ENCODE measurements at regions not wholly inside any gene's neighbourhood (a gene's known extent, or its start where the extent isn't known, plus 50 kb on each side); places are given as distances from the start of the nearest gene placed in this dataset.
"Not testable (repeated sequence)": the region's sequence is repeated elsewhere in the genome, so short reads cannot be mapped to it uniquely, and the experiment has no call there.

GRCh38 chr6:8175046-8175777, 72.9 kb upstream of the EEF1E1 start:
- no peak for DNase-seq

- no peak for DNase-seq
These were observed 72.2 kb upstream of the EEF1E1 start for GRCh38 chr6:8174571-8174970.

- DNase-seq: no peak
These were observed 70.2 kb upstream of the EEF1E1 start for GRCh38 chr6:8172530-8172929.

DNA sequence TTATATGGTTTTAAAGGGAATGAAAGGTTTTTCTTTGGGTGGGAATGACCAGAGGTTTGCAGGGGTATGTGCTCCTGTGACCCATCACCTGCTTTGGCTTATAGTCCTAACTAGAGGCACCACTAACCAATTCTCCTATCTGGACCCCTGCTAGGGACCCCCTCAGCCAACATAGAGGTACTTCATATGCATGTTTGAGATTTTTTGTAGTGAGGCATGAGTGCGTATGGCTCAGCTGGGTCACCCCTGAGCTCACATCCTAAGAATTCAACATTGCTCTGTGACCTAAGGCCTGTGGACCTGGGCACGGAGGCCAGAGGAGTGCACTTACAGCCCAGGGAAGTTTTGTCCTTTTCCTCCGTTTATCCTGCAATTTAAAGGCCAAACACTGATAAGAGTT, 68.4 kb upstream of the EEF1E1 start:
- DNase-seq: no peak

DNA sequence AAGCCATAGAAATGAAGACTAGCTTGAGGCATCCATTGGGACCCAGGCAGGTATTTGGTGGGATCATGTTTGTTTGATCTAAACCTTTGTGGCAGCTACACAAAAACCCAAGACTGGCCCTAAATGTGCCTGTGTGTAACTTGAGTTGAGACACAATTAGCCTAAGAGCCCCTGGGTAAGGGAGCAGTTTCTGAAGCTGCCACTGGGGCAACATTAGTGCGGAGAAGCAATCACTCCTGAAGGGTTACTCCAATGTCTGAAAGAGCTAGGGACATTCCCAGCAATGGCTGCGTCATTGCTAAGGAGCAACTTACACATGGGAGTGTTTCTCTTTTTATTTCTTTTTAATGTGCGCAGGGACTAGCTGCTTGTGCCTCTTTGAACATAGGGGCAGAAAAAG, 67.9 kb upstream of the EEF1E1 start:
- DNase-seq: no peak

DNA sequence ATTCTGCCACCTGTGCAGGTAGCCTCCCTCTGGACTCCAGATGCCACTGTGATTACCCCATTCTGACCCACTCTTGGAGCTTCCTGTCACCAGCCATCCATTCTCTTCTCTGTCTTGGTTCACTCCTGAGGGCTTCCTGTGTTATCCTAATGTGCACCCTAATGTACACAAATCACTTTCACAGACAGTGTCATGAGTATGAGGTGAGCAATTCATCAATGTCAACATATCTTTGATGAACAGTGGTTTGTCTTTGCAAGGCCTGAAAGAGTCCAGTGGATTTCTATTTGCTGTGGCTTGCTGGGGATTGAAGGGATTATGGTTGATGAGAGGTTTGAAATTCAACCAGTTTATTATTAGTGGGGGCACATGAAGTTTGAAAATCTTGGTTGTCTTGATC, 63.8 kb upstream of the EEF1E1 start:
- DNase-seq: no peak

DNA sequence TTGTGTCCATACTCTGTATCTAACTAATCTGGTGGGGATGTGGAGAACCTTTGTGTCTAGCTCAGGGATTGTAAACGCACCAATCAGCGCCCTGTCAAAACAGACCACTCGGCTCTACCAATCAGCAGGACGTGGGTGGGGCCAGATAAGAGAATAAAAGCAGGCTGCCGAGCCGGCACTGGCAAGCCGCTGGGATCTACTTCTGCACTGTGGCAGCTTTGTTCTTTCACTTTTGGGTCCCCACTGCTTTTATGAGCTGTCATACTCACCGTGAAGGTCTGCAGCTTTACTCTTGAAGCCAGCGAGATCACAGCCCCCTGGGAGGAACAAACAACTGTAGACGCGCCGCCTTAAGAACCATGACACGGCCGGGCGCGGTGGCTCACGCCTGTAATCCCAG, 62.7 kb upstream of the EEF1E1 start:
- not testable (repeated sequence) for DNase-seq

DNA sequence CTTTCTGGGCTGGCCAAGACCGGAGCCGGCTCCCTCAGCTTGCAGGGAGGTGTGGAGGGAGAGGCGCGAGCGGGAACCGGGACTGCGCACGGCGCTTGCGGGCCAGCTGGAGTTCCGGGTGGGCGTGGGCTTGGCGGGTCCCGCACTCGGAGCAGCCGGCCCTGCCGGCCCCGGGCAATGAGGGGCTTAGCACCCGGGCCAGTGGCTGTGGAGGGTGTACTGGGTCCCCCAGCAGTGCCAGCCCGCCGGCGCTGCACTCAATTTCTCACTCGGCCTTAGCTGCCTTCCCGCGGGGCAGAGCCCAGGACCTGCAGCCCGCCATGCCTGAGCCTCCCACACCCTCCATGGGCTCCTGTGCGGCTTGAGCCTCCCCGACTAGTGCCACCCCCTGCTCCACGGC, 61.9 kb upstream of the EEF1E1 start:
- not testable (repeated sequence) for DNase-seq

DNA sequence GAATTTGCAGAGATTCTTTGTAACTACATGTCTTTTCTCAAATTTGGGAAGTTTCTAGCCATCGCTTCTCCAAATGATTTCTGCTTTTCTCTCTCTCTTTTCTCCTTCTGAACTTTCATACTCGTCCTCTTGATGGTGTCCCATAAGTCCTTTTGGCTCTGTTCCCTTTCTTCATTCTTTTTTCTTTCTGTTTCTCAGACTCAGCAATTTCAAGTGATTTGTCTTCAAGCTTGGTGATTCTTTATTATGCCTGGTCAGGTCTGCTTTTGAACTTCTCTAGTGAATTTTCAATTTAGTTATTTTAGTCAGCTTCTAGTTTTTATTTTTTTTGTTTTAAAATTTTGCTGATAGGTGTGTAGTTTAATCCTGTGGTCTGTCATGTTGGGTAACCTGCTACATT, 57.6 kb upstream of the EEF1E1 start:
- no peak for DNase-seq

- no peak for DNase-seq
These were observed 55.5 kb upstream of the EEF1E1 start for GRCh38 chr6:8157839-8158238.

GRCh38 chr6:8155259-8156012, 53.1 kb upstream of the EEF1E1 start:
- no peak for DNase-seq
